Prostate gland (tissue), 2 donors: ENCODE measurements at regions not wholly inside any gene's neighbourhood (a gene's known extent, or its start where the extent isn't known, plus 50 kb on each side); places are given as distances from the start of the nearest gene placed in this dataset.

Experiments
- POLR2A ChIP-seq: fragments of 450-650 bp; IDR thresholded peaks from one replicate; pipeline ENCODE4 v1.6.1; 2016; ENCODE audit warnings: antibody characterized with exemption, mild to moderate bottlenecking
- TF ChIP-seq, protein P1 (sequence below), 4 experiments: fragments of 200-600 bp in 2 of 4; fragments of 450-650 bp in 2 of 4; sonication (generic) in 2 of 4; IDR thresholded peaks; 1 replicate in 3 of 4; 2 replicates in 1 of 4; pipeline ENCODE4 v1.5.1; 2016 to 2019; ENCODE audit warnings: antibody characterized with exemption in 4 of 4, mild to moderate bottlenecking in 2 of 4, moderate library complexity in 2 of 4

DNA sequence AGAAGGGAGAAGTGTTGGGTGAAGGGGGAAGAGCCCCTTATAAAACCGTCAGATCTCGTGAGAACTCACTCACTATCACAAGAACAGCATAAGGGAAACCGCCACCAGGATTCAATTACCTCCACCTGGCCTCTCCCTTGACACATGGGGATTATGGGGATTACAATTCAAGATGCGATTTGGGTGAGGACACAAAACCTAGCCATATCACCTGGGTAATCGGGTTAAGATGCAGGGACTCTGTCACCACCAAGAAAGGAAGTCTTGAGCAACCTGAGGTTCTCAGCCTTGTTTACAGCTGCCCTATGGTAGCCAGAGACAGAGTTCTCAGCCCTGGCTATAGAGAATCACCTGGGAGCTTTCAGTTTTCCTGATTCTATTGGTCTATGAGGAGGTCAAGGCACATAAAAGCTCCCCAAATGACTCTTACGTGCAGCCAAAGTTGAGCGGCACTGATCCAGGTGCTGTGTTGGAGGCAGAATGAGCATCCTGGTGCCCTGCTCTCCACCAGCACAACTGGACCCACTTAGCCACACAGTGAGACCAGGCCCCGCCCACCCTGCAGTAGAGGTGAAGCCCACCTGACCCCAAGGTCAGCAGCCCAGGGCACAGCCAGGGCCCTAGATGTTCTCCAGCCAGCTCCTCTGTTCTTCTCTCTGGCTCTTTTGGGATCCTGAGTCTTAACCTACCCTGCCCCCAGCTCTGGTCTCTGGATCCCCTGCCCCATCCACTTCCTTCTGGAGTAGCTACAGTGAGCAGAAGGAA lies 138.5 kb upstream of the CDH5 start:
- TF ChIP-seq, protein P1, sequence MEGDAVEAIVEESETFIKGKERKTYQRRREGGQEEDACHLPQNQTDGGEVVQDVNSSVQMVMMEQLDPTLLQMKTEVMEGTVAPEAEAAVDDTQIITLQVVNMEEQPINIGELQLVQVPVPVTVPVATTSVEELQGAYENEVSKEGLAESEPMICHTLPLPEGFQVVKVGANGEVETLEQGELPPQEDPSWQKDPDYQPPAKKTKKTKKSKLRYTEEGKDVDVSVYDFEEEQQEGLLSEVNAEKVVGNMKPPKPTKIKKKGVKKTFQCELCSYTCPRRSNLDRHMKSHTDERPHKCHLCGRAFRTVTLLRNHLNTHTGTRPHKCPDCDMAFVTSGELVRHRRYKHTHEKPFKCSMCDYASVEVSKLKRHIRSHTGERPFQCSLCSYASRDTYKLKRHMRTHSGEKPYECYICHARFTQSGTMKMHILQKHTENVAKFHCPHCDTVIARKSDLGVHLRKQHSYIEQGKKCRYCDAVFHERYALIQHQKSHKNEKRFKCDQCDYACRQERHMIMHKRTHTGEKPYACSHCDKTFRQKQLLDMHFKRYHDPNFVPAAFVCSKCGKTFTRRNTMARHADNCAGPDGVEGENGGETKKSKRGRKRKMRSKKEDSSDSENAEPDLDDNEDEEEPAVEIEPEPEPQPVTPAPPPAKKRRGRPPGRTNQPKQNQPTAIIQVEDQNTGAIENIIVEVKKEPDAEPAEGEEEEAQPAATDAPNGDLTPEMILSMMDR (IDR thresholded peaks at IDR 0.05) = no peak
- TF ChIP-seq POLR2A = no peak
